Fibroblast of lung (primary cell): ENCODE measurements at regions not wholly inside any gene's neighbourhood (a gene's known extent, or its start where the extent isn't known, plus 50 kb on each side); places are given as distances from the start of the nearest gene placed in this dataset.
"Not testable (repeated sequence)": the region's sequence is repeated elsewhere in the genome, so short reads cannot be mapped to it uniquely, and the experiment has no call there.

ENCODE experiments used
- DNase-seq, 2 donors: peaks; one replicate each; pipeline versions ENCODE4 v3.0.0 to v3.0.0-alpha.2; 2010; ENCODE audit warnings: low read depth in 2 of 2
- H2AFZ ChIP-seq: 2 replicates; pipeline ENCODE4 v1.5.1; 2012; ENCODE audit warnings: low read length, control low read depth, inconsistent platforms
- H3K27ac ChIP-seq: 2 replicates; pipeline ENCODE4 v1.5.1; 2011; ENCODE audit warnings: low read length, control low read depth; ENCODE audit not compliant: insufficient read depth
- H3K27me3 ChIP-seq: 2 replicates; pipeline ENCODE4 v1.5.1; 2011; ENCODE audit warnings: mild to moderate bottlenecking, low read length; ENCODE audit not compliant: control insufficient read depth, insufficient read depth
- H3K36me3 ChIP-seq: 2 replicates; pipeline ENCODE4 v1.5.1; 2011; ENCODE audit warnings: low read length; ENCODE audit not compliant: control insufficient read depth, insufficient read depth
- H3K4me1 ChIP-seq: 2 replicates; pipeline ENCODE4 v1.5.1; 2011; ENCODE audit warnings: low read length; ENCODE audit not compliant: control insufficient read depth, insufficient read depth; ENCODE audit errors: extremely low read depth
- H3K4me2 ChIP-seq: 2 replicates; pipeline ENCODE4 v1.5.1; 2011; ENCODE audit warnings: low read length, control low read depth; ENCODE audit not compliant: insufficient read depth; ENCODE audit errors: extremely low read depth
- H3K4me3 ChIP-seq, 4 experiments: fragments of 200-600 bp in 1 of 4; sonication (generic) in 1 of 4; replicated peaks in 1 of 4; 2 replicates each; pipeline ENCODE4 v1.5.1; 2011 to 2016; ENCODE audit warnings: low read length in 4 of 4, low read depth in 3 of 4, mild to moderate bottlenecking in 3 of 4, control low read depth in 2 of 4, inconsistent platforms in 1 of 4, mixed read lengths in 1 of 4; ENCODE audit not compliant: insufficient read depth in 1 of 4; ENCODE audit errors: control extremely low read depth in 1 of 4
- H3K79me2 ChIP-seq: 2 replicates; pipeline ENCODE4 v1.5.1; 2012; ENCODE audit warnings: mild to moderate bottlenecking, low read length, inconsistent platforms; ENCODE audit not compliant: control insufficient read depth, insufficient read depth
- H3K9ac ChIP-seq: 2 replicates; pipeline ENCODE4 v1.5.1; 2011; ENCODE audit warnings: mild to moderate bottlenecking, low read length, control low read depth; ENCODE audit not compliant: insufficient read depth
- H3K9me3 ChIP-seq: 2 replicates; pipeline ENCODE4 v1.5.1; 2012; ENCODE audit warnings: low read depth, low read length; ENCODE audit not compliant: control insufficient read depth, insufficient read depth
- H4K20me1 ChIP-seq: 2 replicates; pipeline ENCODE4 v1.5.1; 2011; ENCODE audit warnings: low read length; ENCODE audit not compliant: control insufficient read depth, insufficient read depth; ENCODE audit errors: extremely low read depth
- EZH2 ChIP-seq: IDR thresholded peaks from 2 replicates; pipeline ENCODE4 v1.5.1; 2012; ENCODE audit warnings: low read length, control low read depth, mild to moderate bottlenecking; ENCODE audit errors: missing control alignments
- TF ChIP-seq, protein P1 (sequence below), 2 donors: IDR thresholded peaks in 1 of 2; conservative IDR thresholded peaks in 1 of 2; 1 replicate in 1 of 2; 2 replicates in 1 of 2; pipeline ENCODE4 v1.5.1; 2011 to 2012; ENCODE audit warnings: low read length in 2 of 2, control low read depth in 1 of 2, inconsistent platforms in 1 of 2, low read depth in 1 of 2, mild to moderate bottlenecking in 1 of 2

DNA sequence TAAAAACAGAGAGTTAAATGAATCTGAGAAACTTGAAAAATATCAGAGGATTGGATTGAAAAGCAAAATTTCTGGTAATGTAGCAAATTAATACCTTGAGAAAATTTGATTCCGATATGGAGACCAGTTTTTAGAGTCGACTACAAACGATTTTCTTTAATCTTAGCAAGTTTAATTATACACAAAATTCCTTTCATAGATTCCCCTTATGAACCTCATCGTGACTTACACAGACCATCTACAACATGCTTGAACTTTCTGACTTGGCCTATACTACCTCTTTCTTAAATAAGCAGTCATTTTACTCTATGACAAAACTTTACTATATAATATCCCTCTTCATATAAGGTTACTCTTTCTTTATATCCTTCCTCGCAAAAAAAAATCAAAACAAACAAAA lies 769.6 kb upstream of the CRIM1 start:
- no peak for DNase-seq
- no peaks in the 10 kb centered on the region for H3K27me3 ChIP-seq

DNA sequence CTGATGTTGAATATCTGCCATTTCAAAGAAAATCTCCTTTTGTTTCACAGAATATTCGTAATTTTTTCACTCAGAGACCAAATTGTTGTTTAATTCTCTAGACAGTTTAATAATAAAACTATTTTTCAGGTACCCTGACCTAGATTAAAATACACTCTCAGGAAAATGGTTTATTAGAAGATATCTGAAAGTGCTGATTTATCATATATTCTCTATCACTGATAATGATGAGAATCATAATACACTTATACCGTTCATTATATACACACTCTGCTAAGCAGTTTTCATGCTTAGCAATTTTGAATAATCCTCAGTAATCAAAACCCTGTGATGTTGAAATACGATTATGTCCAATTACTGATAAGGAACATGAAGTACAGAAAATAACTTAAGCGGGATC lies 772.9 kb upstream of the CRIM1 start:
- H3K36me3 ChIP-seq, result no peaks in the 10 kb centered on the region
- no peaks in the 10 kb centered on the region for H3K27me3 ChIP-seq

More for the DNA sequence above, 769.6 kb upstream of the CRIM1 start:
- Histone ChIP-seq H3K9ac (no peak overlapping the region), H2AFZ (no peak overlapping the region), H3K4me1 (no peaks in the 10 kb centered on the region), H3K4me3 (no peak overlapping the region), H3K36me3 (no peaks in the 10 kb centered on the region), H4K20me1 (no peaks in the 10 kb centered on the region), H3K79me2 (no peaks in the 10 kb centered on the region), H3K4me2 (no peak overlapping the region), H3K9me3 (no peaks in the 10 kb centered on the region), H3K27ac (no peak overlapping the region)
- TF ChIP-seq, protein P1, sequence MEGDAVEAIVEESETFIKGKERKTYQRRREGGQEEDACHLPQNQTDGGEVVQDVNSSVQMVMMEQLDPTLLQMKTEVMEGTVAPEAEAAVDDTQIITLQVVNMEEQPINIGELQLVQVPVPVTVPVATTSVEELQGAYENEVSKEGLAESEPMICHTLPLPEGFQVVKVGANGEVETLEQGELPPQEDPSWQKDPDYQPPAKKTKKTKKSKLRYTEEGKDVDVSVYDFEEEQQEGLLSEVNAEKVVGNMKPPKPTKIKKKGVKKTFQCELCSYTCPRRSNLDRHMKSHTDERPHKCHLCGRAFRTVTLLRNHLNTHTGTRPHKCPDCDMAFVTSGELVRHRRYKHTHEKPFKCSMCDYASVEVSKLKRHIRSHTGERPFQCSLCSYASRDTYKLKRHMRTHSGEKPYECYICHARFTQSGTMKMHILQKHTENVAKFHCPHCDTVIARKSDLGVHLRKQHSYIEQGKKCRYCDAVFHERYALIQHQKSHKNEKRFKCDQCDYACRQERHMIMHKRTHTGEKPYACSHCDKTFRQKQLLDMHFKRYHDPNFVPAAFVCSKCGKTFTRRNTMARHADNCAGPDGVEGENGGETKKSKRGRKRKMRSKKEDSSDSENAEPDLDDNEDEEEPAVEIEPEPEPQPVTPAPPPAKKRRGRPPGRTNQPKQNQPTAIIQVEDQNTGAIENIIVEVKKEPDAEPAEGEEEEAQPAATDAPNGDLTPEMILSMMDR (conservative IDR thresholded peaks at IDR 0.05 in 1 of 2, IDR thresholded peaks at IDR 0.05 in 1 of 2; ENCODE audit: low read depth in 1 of 2, low read length in 2 of 2), result no peak
- TF ChIP-seq EZH2, result no peak

DNA sequence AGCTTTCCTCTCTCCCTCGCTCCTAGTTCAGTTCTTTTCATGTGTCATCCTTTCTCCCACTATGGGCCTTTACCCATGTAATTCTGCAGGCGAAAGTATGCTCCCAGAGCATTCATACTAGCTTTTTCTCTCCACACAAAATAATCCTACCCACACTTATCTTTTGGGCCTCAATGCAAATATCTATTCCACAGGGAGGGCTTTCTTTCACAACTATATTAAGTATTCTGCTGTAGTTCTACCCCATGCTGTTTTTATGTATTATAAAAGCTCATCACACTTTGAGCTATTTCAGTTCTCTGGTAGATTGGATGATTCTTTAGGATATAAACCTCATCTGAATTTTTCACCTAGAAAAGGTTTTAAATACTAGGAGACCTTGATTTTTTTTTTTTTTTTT lies 774.6 kb upstream of the CRIM1 start:
- Histone ChIP-seq H3K9ac (no peak overlapping the region), H3K4me1 (no peaks in the 10 kb centered on the region), H4K20me1 (no peaks in the 10 kb centered on the region), H3K79me2 (no peaks in the 10 kb centered on the region), H2AFZ (no peak overlapping the region), H3K9me3 (no peaks in the 10 kb centered on the region), H3K4me2 (no peak overlapping the region), H3K4me3 (no peak overlapping the region), H3K27me3 (no peaks in the 10 kb centered on the region), H3K27ac (no peak overlapping the region), H3K36me3 (no peaks in the 10 kb centered on the region)
- TF ChIP-seq, protein P1 (conservative IDR thresholded peaks at IDR 0.05 in 1 of 2, IDR thresholded peaks at IDR 0.05 in 1 of 2; ENCODE audit: low read depth in 1 of 2, low read length in 2 of 2), result no peak
- TF ChIP-seq EZH2, result no peak
- DNase-seq, result no peak

More for the DNA sequence above, 772.9 kb upstream of the CRIM1 start:
- H3K4me2 ChIP-seq, result no peak overlapping the region
- no peak overlapping the region for H3K4me3 ChIP-seq
- no peaks in the 10 kb centered on the region for H3K4me1 ChIP-seq
- H3K9me3 ChIP-seq, result no peaks in the 10 kb centered on the region
- no peaks in the 10 kb centered on the region for H3K79me2 ChIP-seq
- H3K9ac ChIP-seq, result no peak overlapping the region
- no peaks in the 10 kb centered on the region for H4K20me1 ChIP-seq
- TF ChIP-seq, protein P1 (conservative IDR thresholded peaks at IDR 0.05 in 1 of 2, IDR thresholded peaks at IDR 0.05 in 1 of 2; ENCODE audit: low read depth in 1 of 2, low read length in 2 of 2), result no peak
- TF ChIP-seq EZH2, result no peak
- no peak overlapping the region for H2AFZ ChIP-seq
- DNase-seq, result no peak
- no peak overlapping the region for H3K27ac ChIP-seq

DNA sequence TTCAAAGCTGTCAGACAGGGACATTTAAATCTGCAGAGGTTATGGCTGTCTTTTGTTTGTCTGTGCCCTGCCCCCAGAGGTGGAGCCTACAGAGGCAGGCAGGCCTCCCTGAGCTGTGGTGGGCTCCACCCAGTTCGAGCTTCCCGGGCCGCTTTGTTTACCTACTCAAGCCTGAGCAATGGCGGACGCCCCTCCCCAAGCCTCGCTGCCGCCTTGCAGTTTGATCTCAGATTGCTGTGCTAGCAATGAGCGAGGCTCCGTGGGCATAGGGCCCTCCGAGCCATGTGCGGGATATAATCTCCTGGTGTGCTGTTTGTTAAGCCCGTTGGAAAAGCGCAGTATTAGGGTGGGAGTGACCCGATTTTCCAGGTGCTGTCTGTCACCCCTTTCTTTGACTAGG lies 787.0 kb upstream of the CRIM1 start:
- H3K4me3 ChIP-seq, H3K27me3 ChIP-seq, H3K4me1 ChIP-seq, H3K4me2 ChIP-seq, H4K20me1 ChIP-seq, H3K36me3 ChIP-seq, H3K79me2 ChIP-seq, H3K9me3 ChIP-seq, H3K27ac ChIP-seq, DNase-seq, H3K9ac ChIP-seq, H2AFZ ChIP-seq: not testable (repeated sequence)
